ENCODE measurements at regions not wholly inside any gene's neighbourhood (a gene's known extent, or its start where the extent isn't known, plus 50 kb on each side); places are given as distances from the start of the nearest gene placed in this dataset.

GRCh38 chr16:58853854-58854791 lies 120.0 kb upstream of the GOT2 start:
- TF ChIP-seq EZH2phosphoT487 (IDR thresholded peaks at IDR 0.05; ENCODE audit: unreplicated experiment), result no peak
- no peak for TF ChIP-seq STAT1 (IDR thresholded peaks at IDR 0.05; ENCODE audit: unreplicated experiment)
- TF ChIP-seq ETS1 (IDR thresholded peaks at IDR 0.05), result no peak
- no peak for TF ChIP-seq ZNF331 (CRISPR knock-in tag; IDR thresholded peaks at IDR 0.05; ENCODE audit: low read depth)
- no peak for TF ChIP-seq POLR2AphosphoS5 (IDR thresholded peaks at IDR 0.05; ENCODE audit: low read depth)
- ATAC-seq (no peak), DNase-seq (ENCODE audit: low spot score) (no peak)
- H3K27ac ChIP-seq (ENCODE audit: low read depth), result no peak overlapping the region
- H3K27me3 ChIP-seq (ENCODE audit: insufficient read depth), result no peaks in the 10 kb centered on the region
- Mint-ChIP-seq H3K27ac (no peak overlapping the region), H3K27me3 (ENCODE audit: insufficient read depth, low read depth, poor library complexity) (no peaks in the 10 kb centered on the region), H3K36me3 (ENCODE audit: low read depth) (peaks cover 5% of the 10 kb centered on the region; the same call in 2 of the 3 replicates), H3K9me3 (no peaks in the 10 kb centered on the region; the same call in 1 of the 3 replicates), H3K4me1 (peaks cover 7% of the 10 kb centered on the region), H3K4me3 (no peak overlapping the region)
- no peaks in the 10 kb centered on the region; the same call in 1 of the 2 replicates for H3K9me2 ChIP-seq (ENCODE audit: insufficient read depth)
- no peaks in the 10 kb centered on the region for H3K36me3 ChIP-seq (ENCODE audit: insufficient read depth)
- H3K4me3 ChIP-seq, result no peak overlapping the region
- H2AFZ ChIP-seq, result 0 out of 2 replicates have a peak overlapping the region, but pooled peaks have one; percentile 40
- no peaks in the 10 kb centered on the region for H3F3A ChIP-seq (replicated peaks; ENCODE audit: low read depth)
- no peaks in the 10 kb centered on the region for H3K79me2 ChIP-seq (replicated peaks; ENCODE audit: insufficient read depth)
- H3K4me1 ChIP-seq (ENCODE audit: insufficient read depth), result no peaks in the 10 kb centered on the region
- H3K4me2 ChIP-seq, result no peak overlapping the region
- H4K20me1 ChIP-seq (replicated peaks; ENCODE audit: insufficient read depth), result no peaks in the 10 kb centered on the region

- no peak overlapping the region for H3K4me2 ChIP-seq
- no peaks in the 10 kb centered on the region for H3K36me3 ChIP-seq (ENCODE audit: insufficient read depth)
- H3K79me2 ChIP-seq (replicated peaks; ENCODE audit: insufficient read depth), result no peaks in the 10 kb centered on the region
- peaks cover 11% of the 10 kb centered on the region for H3K36me3 Mint-ChIP-seq (ENCODE audit: low read depth)
- no peaks in the 10 kb centered on the region for H3K27me3 ChIP-seq (ENCODE audit: insufficient read depth)
- no peaks in the 10 kb centered on the region; the same call in 1 of the 2 replicates for H3K9me2 ChIP-seq (ENCODE audit: insufficient read depth)
- peak overlapping the region; percentile 11; the same call in 1 of the 2 replicates for H3K27ac Mint-ChIP-seq
- H3F3A ChIP-seq (replicated peaks; ENCODE audit: low read depth), result no peaks in the 10 kb centered on the region
- H3K4me3 ChIP-seq, result no peak overlapping the region
- no peaks in the 10 kb centered on the region for H3K27me3 Mint-ChIP-seq (ENCODE audit: insufficient read depth, low read depth, poor library complexity)
- DNase-seq (ENCODE audit: low spot score) (no peak), ATAC-seq (no peak)
- no peaks in the 10 kb centered on the region for H3K4me1 ChIP-seq (ENCODE audit: insufficient read depth)
- no peak overlapping the region for H3K27ac ChIP-seq (ENCODE audit: low read depth)
- H2AFZ ChIP-seq, result peak overlapping the region; percentile 64; the same call in 1 of the 2 replicates
- peaks cover 12% of the 10 kb centered on the region for H3K9me3 Mint-ChIP-seq
- H4K20me1 ChIP-seq (replicated peaks; ENCODE audit: insufficient read depth), result no peaks in the 10 kb centered on the region
- peaks cover 7% of the 10 kb centered on the region for H3K4me1 Mint-ChIP-seq
- H3K4me3 Mint-ChIP-seq, result no peak overlapping the region
- TF ChIP-seq NANOG (IDR thresholded peaks at IDR 0.05; ENCODE audit: borderline replicate concordance) (no peak), EZH2phosphoT487 (IDR thresholded peaks at IDR 0.05; ENCODE audit: unreplicated experiment) (no peak), EZH2 (IDR thresholded peaks at IDR 0.05; ENCODE audit: low read depth, unreplicated experiment) (no peak), REST (IDR thresholded peaks at IDR 0.05; ENCODE audit: unreplicated experiment) (no peak), ZNF114 (CRISPR knock-in tag; IDR thresholded peaks at IDR 0.05) (no peak), STAT1 (IDR thresholded peaks at IDR 0.05; ENCODE audit: unreplicated experiment) (no peak), ETS1 (IDR thresholded peaks at IDR 0.05) (no peak), JUNB (IDR thresholded peaks at IDR 0.05; ENCODE audit: unreplicated experiment) (no peak), POLR2AphosphoS5 (IDR thresholded peaks at IDR 0.05; ENCODE audit: low read depth) (no peak)
- TF ChIP-seq, protein P1, sequence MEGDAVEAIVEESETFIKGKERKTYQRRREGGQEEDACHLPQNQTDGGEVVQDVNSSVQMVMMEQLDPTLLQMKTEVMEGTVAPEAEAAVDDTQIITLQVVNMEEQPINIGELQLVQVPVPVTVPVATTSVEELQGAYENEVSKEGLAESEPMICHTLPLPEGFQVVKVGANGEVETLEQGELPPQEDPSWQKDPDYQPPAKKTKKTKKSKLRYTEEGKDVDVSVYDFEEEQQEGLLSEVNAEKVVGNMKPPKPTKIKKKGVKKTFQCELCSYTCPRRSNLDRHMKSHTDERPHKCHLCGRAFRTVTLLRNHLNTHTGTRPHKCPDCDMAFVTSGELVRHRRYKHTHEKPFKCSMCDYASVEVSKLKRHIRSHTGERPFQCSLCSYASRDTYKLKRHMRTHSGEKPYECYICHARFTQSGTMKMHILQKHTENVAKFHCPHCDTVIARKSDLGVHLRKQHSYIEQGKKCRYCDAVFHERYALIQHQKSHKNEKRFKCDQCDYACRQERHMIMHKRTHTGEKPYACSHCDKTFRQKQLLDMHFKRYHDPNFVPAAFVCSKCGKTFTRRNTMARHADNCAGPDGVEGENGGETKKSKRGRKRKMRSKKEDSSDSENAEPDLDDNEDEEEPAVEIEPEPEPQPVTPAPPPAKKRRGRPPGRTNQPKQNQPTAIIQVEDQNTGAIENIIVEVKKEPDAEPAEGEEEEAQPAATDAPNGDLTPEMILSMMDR (conservative IDR thresholded peaks at IDR 0.05; ENCODE audit: low read depth in 2 of 2), result no peak
These were observed 116.5 kb upstream of the GOT2 start for GRCh38 chr16:58850678-58851020.
